GM23338 (cell line): ENCODE measurements at regions not wholly inside any gene's neighbourhood (a gene's known extent, or its start where the extent isn't known, plus 50 kb on each side); places are given as distances from the start of the nearest gene placed in this dataset.

ENCODE experiments used
- TF ChIP-seq, protein P1 (sequence below), 2 experiments: fragments of 200-600 bp in 1 of 2; sonication (generic) in 1 of 2; conservative IDR thresholded peaks; 2 replicates each; pipeline versions ENCODE4 v1.5.1 to v1.6.1; 2016 to 2017; ENCODE audit warnings: antibody characterized with exemption in 2 of 2, low read depth in 2 of 2, mild to moderate bottlenecking in 2 of 2, moderate library complexity in 1 of 2
- TF ChIP-seq, protein P2 (sequence below): IDR thresholded peaks from one replicate; pipeline ENCODE4 v1.6.1; 2018; ENCODE audit warnings: antibody characterized with exemption; ENCODE audit not compliant: unreplicated experiment

- TF ChIP-seq, protein P1, sequence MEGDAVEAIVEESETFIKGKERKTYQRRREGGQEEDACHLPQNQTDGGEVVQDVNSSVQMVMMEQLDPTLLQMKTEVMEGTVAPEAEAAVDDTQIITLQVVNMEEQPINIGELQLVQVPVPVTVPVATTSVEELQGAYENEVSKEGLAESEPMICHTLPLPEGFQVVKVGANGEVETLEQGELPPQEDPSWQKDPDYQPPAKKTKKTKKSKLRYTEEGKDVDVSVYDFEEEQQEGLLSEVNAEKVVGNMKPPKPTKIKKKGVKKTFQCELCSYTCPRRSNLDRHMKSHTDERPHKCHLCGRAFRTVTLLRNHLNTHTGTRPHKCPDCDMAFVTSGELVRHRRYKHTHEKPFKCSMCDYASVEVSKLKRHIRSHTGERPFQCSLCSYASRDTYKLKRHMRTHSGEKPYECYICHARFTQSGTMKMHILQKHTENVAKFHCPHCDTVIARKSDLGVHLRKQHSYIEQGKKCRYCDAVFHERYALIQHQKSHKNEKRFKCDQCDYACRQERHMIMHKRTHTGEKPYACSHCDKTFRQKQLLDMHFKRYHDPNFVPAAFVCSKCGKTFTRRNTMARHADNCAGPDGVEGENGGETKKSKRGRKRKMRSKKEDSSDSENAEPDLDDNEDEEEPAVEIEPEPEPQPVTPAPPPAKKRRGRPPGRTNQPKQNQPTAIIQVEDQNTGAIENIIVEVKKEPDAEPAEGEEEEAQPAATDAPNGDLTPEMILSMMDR (conservative IDR thresholded peaks at IDR 0.05; ENCODE audit: low read depth in 2 of 2): peak in 1 of 2 experiments; percentile 50; a peak in 2 of 4 replicates
- TF ChIP-seq, protein P2, sequence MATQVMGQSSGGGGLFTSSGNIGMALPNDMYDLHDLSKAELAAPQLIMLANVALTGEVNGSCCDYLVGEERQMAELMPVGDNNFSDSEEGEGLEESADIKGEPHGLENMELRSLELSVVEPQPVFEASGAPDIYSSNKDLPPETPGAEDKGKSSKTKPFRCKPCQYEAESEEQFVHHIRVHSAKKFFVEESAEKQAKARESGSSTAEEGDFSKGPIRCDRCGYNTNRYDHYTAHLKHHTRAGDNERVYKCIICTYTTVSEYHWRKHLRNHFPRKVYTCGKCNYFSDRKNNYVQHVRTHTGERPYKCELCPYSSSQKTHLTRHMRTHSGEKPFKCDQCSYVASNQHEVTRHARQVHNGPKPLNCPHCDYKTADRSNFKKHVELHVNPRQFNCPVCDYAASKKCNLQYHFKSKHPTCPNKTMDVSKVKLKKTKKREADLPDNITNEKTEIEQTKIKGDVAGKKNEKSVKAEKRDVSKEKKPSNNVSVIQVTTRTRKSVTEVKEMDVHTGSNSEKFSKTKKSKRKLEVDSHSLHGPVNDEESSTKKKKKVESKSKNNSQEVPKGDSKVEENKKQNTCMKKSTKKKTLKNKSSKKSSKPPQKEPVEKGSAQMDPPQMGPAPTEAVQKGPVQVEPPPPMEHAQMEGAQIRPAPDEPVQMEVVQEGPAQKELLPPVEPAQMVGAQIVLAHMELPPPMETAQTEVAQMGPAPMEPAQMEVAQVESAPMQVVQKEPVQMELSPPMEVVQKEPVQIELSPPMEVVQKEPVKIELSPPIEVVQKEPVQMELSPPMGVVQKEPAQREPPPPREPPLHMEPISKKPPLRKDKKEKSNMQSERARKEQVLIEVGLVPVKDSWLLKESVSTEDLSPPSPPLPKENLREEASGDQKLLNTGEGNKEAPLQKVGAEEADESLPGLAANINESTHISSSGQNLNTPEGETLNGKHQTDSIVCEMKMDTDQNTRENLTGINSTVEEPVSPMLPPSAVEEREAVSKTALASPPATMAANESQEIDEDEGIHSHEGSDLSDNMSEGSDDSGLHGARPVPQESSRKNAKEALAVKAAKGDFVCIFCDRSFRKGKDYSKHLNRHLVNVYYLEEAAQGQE: no peak
Observed at GRCh38 chr12:17352164-17352563, 737.8 kb downstream of the RERGL start.
